ENCODE measurements at regions not wholly inside any gene's neighbourhood (a gene's known extent, or its start where the extent isn't known, plus 50 kb on each side); places are given as distances from the start of the nearest gene placed in this dataset.

- TF ChIP-seq ZFX (IDR thresholded peaks at IDR 0.05) (no peak), CTCF (conservative IDR thresholded peaks at IDR 0.05) (no peak)
Observed at GRCh38 chr4:177802162-177802561, 359.9 kb upstream of the AGA start.

Measured in C4-2B (cell line).